ENCODE measurements at regions not wholly inside any gene's neighbourhood (a gene's known extent, or its start where the extent isn't known, plus 50 kb on each side); places are given as distances from the start of the nearest gene placed in this dataset.
"Not testable (repeated sequence)": the region's sequence is repeated elsewhere in the genome, so short reads cannot be mapped to it uniquely, and the experiment has no call there.

GRCh38 chrX:11010476-11010875, 100.7 kb upstream of the HCCS start:
- Mint-ChIP-seq H3K4me3 (no peak overlapping the region), H3K27ac (no peak overlapping the region), H3K36me3 (no peaks in the 10 kb centered on the region), H3K9me3 (peaks cover 1 to 10% (median 4%) of the 10 kb centered on the region in 7 donors), H3K4me1 (no peaks in the 10 kb centered on the region), H3K27me3 (no peaks in the 10 kb centered on the region)
- H3K4me3 ChIP-seq (ENCODE audit: low read depth, low read length), result no peak overlapping the region
- H3K9me3 ChIP-seq (ENCODE audit: control insufficient read depth in 2 of 2, low read length in 2 of 2), result no peaks in the 10 kb centered on the region
- no peaks in the 10 kb centered on the region for H3K36me3 ChIP-seq (ENCODE audit: control insufficient read depth, insufficient read depth, low read length)
- DNase-seq (no peak), ATAC-seq (ENCODE audit: low read depth in 2 of 2) (no peak)
- H3K27ac ChIP-seq (ENCODE audit: insufficient read depth, low read length, poor library complexity, severe bottlenecking), result no peak overlapping the region
- H3K4me1 ChIP-seq (ENCODE audit: control insufficient read depth, insufficient read depth, low read length, poor library complexity, severe bottlenecking), result no peaks in the 10 kb centered on the region
- no peaks in the 10 kb centered on the region for H3K27me3 ChIP-seq (ENCODE audit: control insufficient read depth, insufficient read depth, low read length)

- H3K9me3 Mint-ChIP-seq, result peaks cover 0 to 8% (median 1%) of the 10 kb centered on the region in 7 donors
- ATAC-seq (ENCODE audit: low read depth in 2 of 2), result no peak
- H3K4me1 Mint-ChIP-seq, result no peaks in the 10 kb centered on the region
- no peaks in the 10 kb centered on the region for H3K27me3 Mint-ChIP-seq
- H3K4me3 Mint-ChIP-seq, result no peak overlapping the region
- no peak for DNase-seq
- no peak overlapping the region for H3K27ac ChIP-seq (ENCODE audit: insufficient read depth, low read length, poor library complexity, severe bottlenecking)
- H3K27me3 ChIP-seq (ENCODE audit: control insufficient read depth, insufficient read depth, low read length), result no peaks in the 10 kb centered on the region
- no peaks in the 10 kb centered on the region for H3K4me1 ChIP-seq (ENCODE audit: control insufficient read depth, insufficient read depth, low read length, poor library complexity, severe bottlenecking)
- H3K27ac Mint-ChIP-seq, result no peak overlapping the region
- H3K36me3 ChIP-seq (ENCODE audit: control insufficient read depth, insufficient read depth, low read length), result no peaks in the 10 kb centered on the region
- H3K36me3 Mint-ChIP-seq, result no peaks in the 10 kb centered on the region
- H3K4me3 ChIP-seq (ENCODE audit: low read depth, low read length), result no peak overlapping the region
- H3K9me3 ChIP-seq (ENCODE audit: control insufficient read depth in 2 of 2, low read length in 2 of 2), result no peaks in the 10 kb centered on the region
These were observed 94.4 kb upstream of the HCCS start for GRCh38 chrX:11016728-11017127.

GRCh38 chrX:11022588-11022987, 88.5 kb upstream of the HCCS start:
- not testable (repeated sequence) for H3K36me3 ChIP-seq (ENCODE audit: control insufficient read depth, insufficient read depth, low read length); H3K27me3 ChIP-seq (ENCODE audit: control insufficient read depth, insufficient read depth, low read length); H3K9me3 ChIP-seq (ENCODE audit: control insufficient read depth in 2 of 2, low read length in 2 of 2); H3K36me3 Mint-ChIP-seq; H3K4me3 Mint-ChIP-seq; H3K4me1 Mint-ChIP-seq; H3K27ac ChIP-seq (ENCODE audit: insufficient read depth, low read length, poor library complexity, severe bottlenecking); DNase-seq; H3K4me1 ChIP-seq (ENCODE audit: control insufficient read depth, insufficient read depth, low read length, poor library complexity, severe bottlenecking); H3K27ac Mint-ChIP-seq; ATAC-seq (ENCODE audit: low read depth in 2 of 2); H3K27me3 Mint-ChIP-seq; H3K4me3 ChIP-seq (ENCODE audit: low read depth, low read length); H3K9me3 Mint-ChIP-seq

GRCh38 chrX:11039926-11040325, 71.2 kb upstream of the HCCS start:
- no peak overlapping the region for H3K4me3 Mint-ChIP-seq
- Histone ChIP-seq H3K27me3 (ENCODE audit: control insufficient read depth, insufficient read depth, low read length) (no peaks in the 10 kb centered on the region), H3K4me1 (ENCODE audit: control insufficient read depth, insufficient read depth, low read length, poor library complexity, severe bottlenecking) (no peaks in the 10 kb centered on the region), H3K4me3 (ENCODE audit: low read depth, low read length) (no peak overlapping the region), H3K36me3 (ENCODE audit: control insufficient read depth, insufficient read depth, low read length) (no peaks in the 10 kb centered on the region), H3K9me3 (ENCODE audit: control insufficient read depth in 2 of 2, low read length in 2 of 2) (no peaks in the 10 kb centered on the region), H3K27ac (ENCODE audit: insufficient read depth, low read length, poor library complexity, severe bottlenecking) (no peak overlapping the region)
- no peak for DNase-seq
- no peaks in the 10 kb centered on the region for H3K4me1 Mint-ChIP-seq
- no peaks in the 10 kb centered on the region for H3K36me3 Mint-ChIP-seq
- ATAC-seq (ENCODE audit: low read depth in 2 of 2), result no peak
- peaks cover 0 to 8% (median 2%) of the 10 kb centered on the region in 7 donors for H3K9me3 Mint-ChIP-seq
- H3K27ac Mint-ChIP-seq, result no peak overlapping the region
- no peaks in the 10 kb centered on the region for H3K27me3 Mint-ChIP-seq

- Mint-ChIP-seq H3K4me3 (no peak overlapping the region), H3K36me3 (no peaks in the 10 kb centered on the region), H3K27me3 (no peaks in the 10 kb centered on the region), H3K4me1 (no peaks in the 10 kb centered on the region), H3K9me3 (peaks cover 0 to 8% (median 2%) of the 10 kb centered on the region in 7 donors), H3K27ac (no peak overlapping the region)
- Histone ChIP-seq H3K4me1 (ENCODE audit: control insufficient read depth, insufficient read depth, low read length, poor library complexity, severe bottlenecking) (no peaks in the 10 kb centered on the region), H3K27me3 (ENCODE audit: control insufficient read depth, insufficient read depth, low read length) (no peaks in the 10 kb centered on the region), H3K36me3 (ENCODE audit: control insufficient read depth, insufficient read depth, low read length) (no peaks in the 10 kb centered on the region), H3K27ac (ENCODE audit: insufficient read depth, low read length, poor library complexity, severe bottlenecking) (no peak overlapping the region), H3K9me3 (ENCODE audit: control insufficient read depth in 2 of 2, low read length in 2 of 2) (no peaks in the 10 kb centered on the region), H3K4me3 (ENCODE audit: low read depth, low read length) (no peak overlapping the region)
- ATAC-seq (ENCODE audit: low read depth in 2 of 2) (no peak), DNase-seq (no peak)
These were observed 70.7 kb upstream of the HCCS start for GRCh38 chrX:11040405-11040804.

GRCh38 chrX:11040996-11041395, 70.1 kb upstream of the HCCS start:
- H3K36me3 Mint-ChIP-seq, result no peaks in the 10 kb centered on the region
- ATAC-seq (ENCODE audit: low read depth in 2 of 2) (no peak), DNase-seq (no peak)
- Histone ChIP-seq H3K27me3 (ENCODE audit: control insufficient read depth, insufficient read depth, low read length) (no peaks in the 10 kb centered on the region), H3K36me3 (ENCODE audit: control insufficient read depth, insufficient read depth, low read length) (no peaks in the 10 kb centered on the region), H3K4me3 (ENCODE audit: low read depth, low read length) (no peak overlapping the region), H3K9me3 (ENCODE audit: control insufficient read depth in 2 of 2, low read length in 2 of 2) (no peaks in the 10 kb centered on the region), H3K4me1 (ENCODE audit: control insufficient read depth, insufficient read depth, low read length, poor library complexity, severe bottlenecking) (no peaks in the 10 kb centered on the region), H3K27ac (ENCODE audit: insufficient read depth, low read length, poor library complexity, severe bottlenecking) (no peak overlapping the region)
- H3K4me1 Mint-ChIP-seq, result no peaks in the 10 kb centered on the region
- H3K27ac Mint-ChIP-seq, result no peak overlapping the region
- peaks cover 0 to 10% (median 2%) of the 10 kb centered on the region in 7 donors for H3K9me3 Mint-ChIP-seq
- no peaks in the 10 kb centered on the region for H3K27me3 Mint-ChIP-seq
- H3K4me3 Mint-ChIP-seq, result peak overlapping the region in 1 of 4 donors; percentile 7

- ATAC-seq (ENCODE audit: low read depth in 2 of 2), result no peak
- Mint-ChIP-seq H3K4me1 (no peaks in the 10 kb centered on the region), H3K27ac (no peak overlapping the region)
These were observed 61.1 kb upstream of the HCCS start for GRCh38 chrX:11050013-11050412.

GRCh38 chrX:11053351-11053750, 57.8 kb upstream of the HCCS start:
- H3K4me3 Mint-ChIP-seq, result no peak overlapping the region
- H3K27ac ChIP-seq (ENCODE audit: insufficient read depth, low read length, poor library complexity, severe bottlenecking), result no peak overlapping the region
- H3K27me3 Mint-ChIP-seq, result no peaks in the 10 kb centered on the region
- no peaks in the 10 kb centered on the region for H3K36me3 Mint-ChIP-seq
- H3K27me3 ChIP-seq (ENCODE audit: control insufficient read depth, insufficient read depth, low read length), result no peaks in the 10 kb centered on the region
- ATAC-seq (ENCODE audit: low read depth in 2 of 2) (no peak), DNase-seq (no peak)
- no peaks in the 10 kb centered on the region for H3K4me1 ChIP-seq (ENCODE audit: control insufficient read depth, insufficient read depth, low read length, poor library complexity, severe bottlenecking)
- H3K9me3 ChIP-seq (ENCODE audit: control insufficient read depth in 2 of 2, low read length in 2 of 2), result no peaks in the 10 kb centered on the region
- no peak overlapping the region for H3K27ac Mint-ChIP-seq
- H3K4me1 Mint-ChIP-seq, result no peaks in the 10 kb centered on the region
- H3K9me3 Mint-ChIP-seq, result peaks cover 0 to 4% (median 1%) of the 10 kb centered on the region in 7 donors
- H3K4me3 ChIP-seq (ENCODE audit: low read depth, low read length), result no peak overlapping the region
- no peaks in the 10 kb centered on the region for H3K36me3 ChIP-seq (ENCODE audit: control insufficient read depth, insufficient read depth, low read length)

More at GRCh38 chrX:11050013-11050412, 61.1 kb upstream of the HCCS start:
- Mint-ChIP-seq H3K4me3 (no peak overlapping the region), H3K27me3 (no peaks in the 10 kb centered on the region), H3K9me3 (peaks cover 0 to 8% (median 4%) of the 10 kb centered on the region in 7 donors), H3K36me3 (no peaks in the 10 kb centered on the region)
- Histone ChIP-seq H3K36me3 (ENCODE audit: control insufficient read depth, insufficient read depth, low read length) (no peaks in the 10 kb centered on the region), H3K4me1 (ENCODE audit: control insufficient read depth, insufficient read depth, low read length, poor library complexity, severe bottlenecking) (no peaks in the 10 kb centered on the region), H3K27ac (ENCODE audit: insufficient read depth, low read length, poor library complexity, severe bottlenecking) (no peak overlapping the region), H3K27me3 (ENCODE audit: control insufficient read depth, insufficient read depth, low read length) (no peaks in the 10 kb centered on the region), H3K9me3 (ENCODE audit: control insufficient read depth in 2 of 2, low read length in 2 of 2) (no peaks in the 10 kb centered on the region), H3K4me3 (ENCODE audit: low read depth, low read length) (no peak overlapping the region)
- no peak for DNase-seq
